CD4-positive, alpha-beta T cell treated with Interleukin-4 for 4 hours (primary cell): ENCODE measurements at regions not wholly inside any gene's neighbourhood (a gene's known extent, or its start where the extent isn't known, plus 50 kb on each side); places are given as distances from the start of the nearest gene placed in this dataset.

Experiments
- DNase-seq: peaks from one replicate; pipeline ENCODE4 v3.0.0-alpha.2; 2020

DNA sequence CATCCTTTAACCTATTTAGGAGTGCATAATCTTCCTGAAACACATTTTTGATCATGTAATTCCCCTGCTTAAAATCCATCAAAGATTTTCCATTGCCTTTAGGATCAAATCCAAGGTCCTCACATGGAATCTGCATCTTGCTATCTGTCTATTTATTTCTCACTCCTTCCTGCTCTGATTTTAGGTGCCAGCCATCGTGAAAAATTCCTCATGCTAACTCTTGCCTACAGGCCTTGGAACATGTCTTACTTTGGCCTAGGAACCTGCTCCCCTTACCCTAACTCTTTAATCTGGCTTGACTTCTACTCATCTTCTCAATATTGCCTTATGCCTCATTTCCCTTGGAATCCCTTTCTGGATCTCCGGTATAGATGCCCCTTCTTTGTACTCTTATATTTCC, 1074.3 kb downstream of the TTLL7 start:
- DNase-seq: no peak

GRCh38 chr1:82923931-82924330, 1075.0 kb downstream of the TTLL7 start:
- no peak for DNase-seq

DNA sequence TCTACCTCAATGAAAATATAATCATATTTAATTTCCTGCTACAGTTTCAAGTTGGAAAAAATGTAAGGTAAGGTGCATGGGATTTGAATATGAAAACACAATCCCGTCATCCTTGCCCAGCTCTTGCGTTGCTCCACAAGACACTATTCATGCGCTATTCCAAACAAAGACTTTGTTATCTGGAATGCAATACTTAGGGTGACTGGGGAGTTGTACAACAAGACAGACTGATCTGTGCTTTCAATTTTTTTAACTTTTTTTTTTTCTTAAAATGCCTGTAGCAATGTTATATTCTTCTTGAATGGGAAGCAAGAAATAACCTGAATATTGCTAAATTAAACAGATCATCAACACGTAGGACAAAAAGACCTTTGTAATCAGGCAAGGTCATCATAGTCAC, 1077.2 kb downstream of the TTLL7 start:
- no peak for DNase-seq

DNA sequence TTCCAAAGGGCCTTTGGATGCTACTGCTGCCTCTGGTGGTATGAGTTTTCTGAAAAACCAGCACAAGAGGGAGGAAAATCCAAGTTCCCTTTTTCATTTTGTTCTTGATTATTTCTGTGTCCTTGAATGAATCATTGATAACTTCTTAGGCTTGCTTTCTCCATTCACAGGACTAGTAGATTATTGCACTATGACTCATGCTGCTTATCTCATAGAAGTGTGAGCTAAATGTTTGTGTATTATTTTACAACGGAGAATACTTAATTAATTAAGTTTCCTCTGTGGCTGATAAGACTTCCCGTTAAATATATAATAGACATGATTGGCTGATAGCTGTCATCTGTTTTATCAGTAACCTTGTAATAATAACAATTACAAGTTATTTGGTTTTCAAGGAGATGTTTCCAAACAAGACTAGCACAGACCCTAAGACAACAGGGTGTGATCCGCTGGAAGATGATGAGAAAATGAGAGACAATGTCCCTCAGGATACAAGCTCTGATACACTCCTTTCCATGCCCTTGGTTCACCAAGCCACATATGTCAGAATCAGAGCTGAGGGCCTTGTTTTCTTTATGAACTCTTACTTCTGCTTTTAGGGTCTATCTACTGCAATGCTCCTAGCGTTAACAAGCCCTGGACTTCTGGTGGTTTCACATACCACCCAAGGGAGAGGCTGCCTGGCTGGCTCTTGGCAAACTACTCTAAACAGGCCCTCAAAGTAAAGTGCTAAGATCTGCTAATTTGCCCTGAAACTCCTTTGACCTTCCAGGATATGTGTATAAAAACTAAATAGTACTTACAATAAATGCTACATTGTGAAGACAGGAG, 1078.3 kb downstream of the TTLL7 start:
- no peak for DNase-seq

DNA sequence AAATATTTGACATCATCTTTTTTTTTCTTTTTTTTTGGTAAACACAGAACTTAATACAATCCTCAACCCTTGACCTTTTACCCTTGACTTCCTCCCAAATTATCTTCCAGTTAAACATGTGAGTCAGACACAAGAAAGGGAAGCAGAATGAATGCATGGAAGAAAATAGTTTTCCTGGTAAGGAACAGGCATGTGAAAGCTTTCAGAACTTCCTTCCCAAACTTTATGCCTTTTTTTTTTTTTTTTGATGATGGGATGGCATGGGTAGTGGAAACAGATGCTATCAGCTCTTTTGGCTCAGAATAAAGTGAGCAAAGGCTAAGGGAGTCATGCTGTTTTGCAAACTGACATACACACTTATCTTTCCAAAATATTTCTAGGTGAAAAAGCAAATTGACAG, 1079.1 kb downstream of the TTLL7 start:
- DNase-seq: no peak

DNA sequence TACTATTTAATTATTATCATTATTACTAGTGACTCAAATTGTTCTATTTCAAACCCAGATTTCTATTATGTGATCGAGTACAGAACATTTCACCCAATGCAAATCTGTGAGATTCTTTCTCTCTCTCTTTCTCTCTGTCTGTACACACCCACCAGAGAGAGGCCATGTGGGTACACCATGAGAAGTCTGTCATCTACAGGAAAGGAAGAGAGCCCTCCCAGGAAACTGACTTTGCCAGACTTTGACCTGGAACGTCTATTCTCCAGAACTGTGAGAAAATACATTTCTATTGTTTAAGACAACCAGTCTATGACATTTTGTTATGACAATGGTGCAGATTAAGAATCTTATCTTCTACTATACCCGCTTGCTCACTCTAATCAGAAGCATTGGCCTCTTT, 1091.6 kb downstream of the TTLL7 start:
- DNase-seq: no peak

DNA sequence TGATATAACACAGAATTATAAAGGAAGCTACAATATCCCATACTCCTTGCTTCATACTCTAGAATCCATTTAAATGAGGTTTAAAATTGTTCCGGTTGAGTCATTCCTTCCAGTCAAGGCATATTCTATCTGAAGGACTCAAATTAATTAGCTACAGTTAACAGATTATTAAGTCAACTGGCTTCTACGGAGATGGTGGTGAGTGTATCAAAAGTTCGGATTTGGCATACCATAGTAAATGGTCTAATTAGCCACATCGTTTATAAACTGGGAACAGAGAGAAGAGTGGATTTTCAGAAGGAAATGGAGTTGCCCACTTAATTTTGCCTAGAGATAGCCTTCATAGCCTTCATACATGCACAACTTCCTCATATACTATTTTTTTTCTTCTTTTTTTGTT, 1095.3 kb downstream of the TTLL7 start:
- no peak for DNase-seq

- no peak for DNase-seq
These were observed 1097.4 kb downstream of the TTLL7 start for GRCh38 chr1:82901561-82901960.

DNA sequence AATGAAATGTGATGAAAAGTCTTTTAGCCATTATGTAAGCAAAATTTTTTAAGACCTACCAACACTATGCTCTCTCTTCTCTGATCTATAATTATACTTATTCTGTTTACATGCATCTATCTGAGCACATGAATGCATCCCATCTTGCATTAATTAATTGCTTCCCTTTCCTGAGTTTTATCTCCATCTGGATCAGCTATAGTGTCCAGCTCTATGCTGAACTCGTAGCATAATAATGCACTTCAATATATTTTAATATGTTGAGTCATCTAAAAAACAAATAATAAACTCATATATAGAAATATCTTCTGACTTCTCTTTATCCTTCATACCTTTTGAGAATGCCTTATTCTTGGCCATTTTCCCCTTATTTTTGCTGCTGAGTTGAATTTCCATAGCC, 1097.8 kb downstream of the TTLL7 start:
- DNase-seq: no peak

- no peak for DNase-seq
These were observed 1098.3 kb downstream of the ADGRL2 start for GRCh38 chr1:82899017-82899416.

- DNase-seq: no peak
These were observed 1096.8 kb downstream of the ADGRL2 start for GRCh38 chr1:82897549-82897948.

DNA sequence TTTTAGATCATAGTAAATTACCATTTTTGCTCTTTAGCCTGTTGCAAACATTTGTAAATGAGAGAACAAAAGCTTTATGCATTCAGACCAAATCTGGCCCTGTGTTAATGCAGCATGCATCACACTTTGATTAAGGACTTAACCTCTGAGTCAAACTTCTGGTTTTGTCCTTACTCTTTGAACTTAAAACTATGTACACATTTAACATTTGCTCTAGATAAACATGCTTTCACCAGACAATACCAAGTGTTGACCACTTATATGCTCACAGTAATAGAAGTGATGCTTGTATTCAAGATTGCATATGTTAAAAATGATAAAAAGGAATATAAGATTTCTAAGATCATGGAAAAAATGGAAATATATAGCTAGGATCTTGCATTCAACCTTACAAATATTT, 1095.3 kb downstream of the ADGRL2 start:
- DNase-seq: no peak

- DNase-seq: no peak
These were observed 1093.9 kb downstream of the ADGRL2 start for GRCh38 chr1:82894635-82895034.

- DNase-seq: no peak
These were observed 1093.2 kb downstream of the ADGRL2 start for GRCh38 chr1:82893712-82894470.

GRCh38 chr1:82880506-82880905, 1079.8 kb downstream of the ADGRL2 start:
- DNase-seq: no peak

DNA sequence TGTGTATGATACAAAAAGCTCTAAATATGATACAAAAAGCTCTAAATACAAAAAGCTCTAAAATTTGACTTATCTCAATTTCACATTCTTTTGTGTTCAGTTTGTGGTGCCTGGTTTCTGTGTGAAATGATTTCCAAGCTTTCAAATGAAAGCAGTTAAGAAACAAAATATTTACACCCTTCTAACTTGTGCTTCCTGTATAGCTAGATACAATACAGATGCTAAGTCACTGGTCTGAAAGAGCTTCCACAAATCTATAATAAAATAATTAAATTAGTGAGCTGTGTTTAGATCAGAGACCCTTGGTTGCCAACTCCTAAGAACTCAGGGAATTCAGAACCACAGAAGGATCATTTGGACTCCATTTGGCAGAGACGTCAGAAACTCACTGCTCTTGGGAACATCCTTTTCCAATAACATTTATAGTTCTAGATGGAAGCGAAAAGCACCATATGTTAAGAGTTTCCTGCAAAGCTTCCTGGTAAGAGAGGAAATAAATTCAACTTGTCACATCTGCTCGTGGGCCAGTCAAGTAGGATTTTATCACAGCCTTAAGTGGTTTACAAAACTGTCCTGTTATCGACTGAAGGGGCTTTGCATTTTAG, 1079.1 kb downstream of the ADGRL2 start:
- no peak for DNase-seq

DNA sequence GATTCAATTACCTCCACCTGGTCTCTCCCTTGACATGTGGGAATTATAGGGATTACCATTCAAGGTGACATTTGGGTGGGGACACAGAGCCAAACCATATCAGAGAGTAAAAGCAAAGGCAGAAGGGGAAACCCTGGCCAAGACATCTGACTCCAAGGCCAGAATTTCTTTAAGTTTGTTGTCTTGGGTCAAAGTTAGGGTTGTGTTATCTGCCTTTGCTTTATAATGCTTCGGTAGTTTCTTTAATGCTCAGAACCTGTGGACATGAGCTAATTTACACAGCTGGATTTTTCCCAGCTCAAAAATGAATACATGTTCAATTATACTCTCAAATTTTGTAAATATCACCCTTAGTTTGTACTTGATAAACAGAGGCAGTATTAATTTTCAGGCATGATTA, 1074.4 kb downstream of the ADGRL2 start:
- DNase-seq: no peak

- DNase-seq: no peak
These were observed 1073.3 kb downstream of the ADGRL2 start for GRCh38 chr1:82874041-82874440.

GRCh38 chr1:82870332-82870731, 1069.6 kb downstream of the ADGRL2 start:
- no peak for DNase-seq

GRCh38 chr1:82867781-82868180, 1067.0 kb downstream of the ADGRL2 start:
- DNase-seq: no peak

DNA sequence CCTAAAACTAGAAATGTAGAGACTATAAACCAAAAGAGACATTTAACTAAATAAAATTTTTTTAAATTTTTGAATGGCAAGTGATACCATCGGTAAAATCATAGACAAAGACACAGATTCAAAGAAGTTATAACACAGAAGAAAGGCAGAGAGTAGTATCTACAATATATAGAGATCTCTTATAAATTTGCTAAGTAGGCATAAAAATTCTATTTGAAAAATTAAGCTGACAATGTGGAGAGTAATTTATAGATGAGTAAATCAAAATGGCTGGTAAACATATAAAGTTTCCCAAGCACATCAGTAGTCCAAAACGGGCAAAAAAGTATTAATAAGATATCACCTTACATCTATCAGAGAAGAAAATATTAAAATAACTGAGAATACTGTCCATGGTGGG, 1061.0 kb downstream of the ADGRL2 start:
- no peak for DNase-seq

- DNase-seq: no peak
These were observed 1057.3 kb downstream of the ADGRL2 start for GRCh38 chr1:82858031-82858430.

DNA sequence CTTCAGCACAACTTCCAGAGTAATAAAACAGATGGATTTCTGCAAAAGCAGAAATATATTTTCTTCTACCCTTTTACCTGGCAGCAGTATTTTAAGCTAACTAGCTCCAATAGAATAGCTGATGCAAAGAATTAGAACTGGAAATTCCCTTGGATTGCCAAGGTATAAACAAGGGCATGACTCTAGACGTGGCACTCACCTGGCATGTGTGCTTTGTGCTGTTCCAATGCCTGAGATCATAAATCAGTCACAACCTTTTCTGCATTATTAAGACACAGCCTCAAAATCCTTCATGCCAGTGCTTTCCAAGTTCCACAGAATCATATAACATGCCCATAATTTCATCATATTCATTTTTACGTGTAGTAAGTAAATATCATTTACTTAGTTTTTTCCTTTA, 1048.7 kb downstream of the ADGRL2 start:
- DNase-seq: no peak

- DNase-seq: no peak
These were observed 1047.3 kb downstream of the ADGRL2 start for GRCh38 chr1:82848043-82848442.
